Neural cell (in vitro differentiated cells): ENCODE measurements at regions not wholly inside any gene's neighbourhood (a gene's known extent, or its start where the extent isn't known, plus 50 kb on each side); places are given as distances from the start of the nearest gene placed in this dataset.

Experiments
- H2AFZ ChIP-seq: fragments of 200-600, 300-800 bp; sonication (generic), shearing (Covaris generic); 2 replicates; pipeline ENCODE4 v1.6.0; 2014; ENCODE audit warnings: low read depth, mild to moderate bottlenecking, antibody characterized with exemption, low read length, moderate library complexity
- H3F3A ChIP-seq: fragments of 200-600 bp; shearing (Covaris generic); 2 replicates; pipeline ENCODE4 v1.6.1; 2016; ENCODE audit warnings: mild to moderate bottlenecking, moderate library complexity, mixed read lengths, antibody characterized with exemption, low read length; ENCODE audit not compliant: insufficient read depth, poor library complexity, severe bottlenecking
- H3K27ac ChIP-seq: fragments of 200-600, 300-800 bp; sonication (generic), shearing (Covaris generic); 2 replicates; pipeline ENCODE4 v1.5.1; 2014; ENCODE audit warnings: mild to moderate bottlenecking, low read length, moderate library complexity
- H3K27me3 ChIP-seq: fragments of 300-800, 200-600 bp; sonication (generic), shearing (Covaris generic); 2 replicates; pipeline ENCODE4 v1.6.0; 2014; ENCODE audit warnings: mild to moderate bottlenecking, low read depth, low read length, moderate library complexity; ENCODE audit not compliant: insufficient read depth
- H3K36me3 ChIP-seq: fragments of 300-800, 200-600 bp; sonication (generic), shearing (Covaris generic); 2 replicates; pipeline ENCODE4 v1.5.1; 2014; ENCODE audit warnings: mild to moderate bottlenecking, antibody characterized with exemption, low read length, moderate library complexity; ENCODE audit not compliant: insufficient read depth
- H3K4me2 ChIP-seq: fragments of 300-800, 200-600 bp; sonication (generic), shearing (Covaris generic); 2 replicates; pipeline ENCODE4 v1.6.0; 2014; ENCODE audit warnings: mild to moderate bottlenecking, low read length
- H3K4me3 ChIP-seq: fragments of 300-800, 200-600 bp; sonication (generic), shearing (Covaris generic); 2 replicates; pipeline ENCODE4 v1.5.1; 2014; ENCODE audit warnings: mild to moderate bottlenecking, low read length, moderate library complexity
- H3K79me2 ChIP-seq: fragments of 200-600 bp; shearing (Covaris generic); replicated peaks from 2 replicates; pipeline ENCODE4 v1.6.0; 2014; ENCODE audit warnings: mild to moderate bottlenecking, low read length, moderate library complexity; ENCODE audit not compliant: insufficient read depth
- H3K9ac ChIP-seq: fragments of 300-800, 200-600 bp; sonication (generic), shearing (Covaris generic); 2 replicates; pipeline ENCODE4 v1.6.1; 2016; ENCODE audit warnings: mild to moderate bottlenecking, low read length, mixed read lengths
- H3K9me2 ChIP-seq: fragments of 200-600 bp; shearing (Covaris generic); 2 replicates; pipeline ENCODE4 v1.6.1; 2016; ENCODE audit warnings: mild to moderate bottlenecking, low read length, mixed read lengths; ENCODE audit not compliant: insufficient read depth
- H3K9me3 ChIP-seq: fragments of 200-600, 300-800 bp; sonication (generic), shearing (Covaris generic); 2 replicates; pipeline ENCODE4 v1.6.1; 2016; ENCODE audit warnings: mild to moderate bottlenecking, mixed run types, low read length, moderate library complexity, mixed read lengths
- H4K20me1 ChIP-seq: fragments of 200-600 bp; shearing (Covaris generic); 2 replicates; pipeline ENCODE4 v1.6.1; 2016; ENCODE audit warnings: mild to moderate bottlenecking, mixed run types; ENCODE audit not compliant: insufficient read depth
- EP300 ChIP-seq: fragments of 450-650 bp; conservative IDR thresholded peaks from 2 replicates; pipeline ENCODE4 v1.6.1; 2014; ENCODE audit warnings: antibody characterized with exemption, mild to moderate bottlenecking, moderate library complexity; ENCODE audit not compliant: poor library complexity, severe bottlenecking
- EZH2 ChIP-seq: fragments of 200-600, 300-800 bp; shearing (Covaris generic), sonication (generic); IDR thresholded peaks from 2 replicates; pipeline ENCODE4 v1.6.1; 2014; ENCODE audit warnings: antibody characterized with exemption, low read length, borderline replicate concordance, mild to moderate bottlenecking; ENCODE audit not compliant: insufficient read depth, poor library complexity, severe bottlenecking
- MXI1 ChIP-seq: fragments of 450-650 bp; conservative IDR thresholded peaks from 2 replicates; pipeline ENCODE4 v1.6.1; 2014; ENCODE audit warnings: antibody characterized with exemption, mild to moderate bottlenecking; ENCODE audit not compliant: poor library complexity, severe bottlenecking
- POLR2AphosphoS5 ChIP-seq: IDR thresholded peaks from 2 replicates; pipeline ENCODE4 v1.6.1; 2012
- RAD21 ChIP-seq: fragments of 450-650 bp; conservative IDR thresholded peaks from 2 replicates; pipeline ENCODE4 v1.6.1; 2014; ENCODE audit warnings: antibody characterized with exemption, mild to moderate bottlenecking, moderate library complexity
- SMC3 ChIP-seq: fragments of 450-650 bp; conservative IDR thresholded peaks from 2 replicates; pipeline ENCODE4 v1.6.1; 2014; ENCODE audit warnings: antibody characterized with exemption, mild to moderate bottlenecking, moderate library complexity; ENCODE audit not compliant: poor library complexity
- TAF1 ChIP-seq: IDR thresholded peaks from 2 replicates; pipeline ENCODE4 v1.6.1; 2012; ENCODE audit warnings: low read depth
- TF ChIP-seq, protein P1 (sequence below): fragments of 450-650 bp; IDR thresholded peaks from 2 replicates; pipeline ENCODE4 v1.5.1; 2014; ENCODE audit warnings: antibody characterized with exemption, mild to moderate bottlenecking, moderate library complexity; ENCODE audit not compliant: poor library complexity, severe bottlenecking
- TF ChIP-seq, protein P2 (sequence below): IDR thresholded peaks from 2 replicates; pipeline ENCODE4 v1.6.1; 2012; ENCODE audit warnings: borderline replicate concordance

DNA sequence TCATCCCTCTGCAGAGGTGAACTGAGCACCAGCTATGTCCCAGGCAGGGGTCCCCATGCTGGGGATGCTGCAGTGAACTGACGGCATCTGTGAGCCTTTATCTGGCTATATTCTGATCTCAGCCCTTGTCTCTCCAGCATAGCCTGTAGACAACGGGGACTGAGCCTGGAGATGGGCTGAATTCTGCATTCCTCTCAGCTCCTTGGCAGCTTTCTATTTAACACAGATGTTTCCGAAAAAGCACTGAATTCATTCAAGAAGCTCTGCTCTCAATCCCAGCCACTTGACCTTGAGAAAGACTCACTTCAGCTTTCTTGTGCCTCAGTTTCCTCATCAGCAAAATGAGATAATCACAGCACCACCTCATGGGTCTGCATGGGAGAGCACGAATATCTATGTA is 204.4 kb upstream of the PMEPA1 start:
- no peaks in the 10 kb centered on the region for H3K9me2 ChIP-seq
- H3K36me3 ChIP-seq: no peaks in the 10 kb centered on the region
- H3K9me3 ChIP-seq: no peaks in the 10 kb centered on the region
- no peaks in the 10 kb centered on the region for H4K20me1 ChIP-seq
- no peak overlapping the region for H2AFZ ChIP-seq
- no peaks in the 10 kb centered on the region for H3F3A ChIP-seq
- no peaks in the 10 kb centered on the region for H3K79me2 ChIP-seq
- no peak overlapping the region for H3K4me3 ChIP-seq
- no peaks in the 10 kb centered on the region for H3K27me3 ChIP-seq
- TF ChIP-seq, protein P1, sequence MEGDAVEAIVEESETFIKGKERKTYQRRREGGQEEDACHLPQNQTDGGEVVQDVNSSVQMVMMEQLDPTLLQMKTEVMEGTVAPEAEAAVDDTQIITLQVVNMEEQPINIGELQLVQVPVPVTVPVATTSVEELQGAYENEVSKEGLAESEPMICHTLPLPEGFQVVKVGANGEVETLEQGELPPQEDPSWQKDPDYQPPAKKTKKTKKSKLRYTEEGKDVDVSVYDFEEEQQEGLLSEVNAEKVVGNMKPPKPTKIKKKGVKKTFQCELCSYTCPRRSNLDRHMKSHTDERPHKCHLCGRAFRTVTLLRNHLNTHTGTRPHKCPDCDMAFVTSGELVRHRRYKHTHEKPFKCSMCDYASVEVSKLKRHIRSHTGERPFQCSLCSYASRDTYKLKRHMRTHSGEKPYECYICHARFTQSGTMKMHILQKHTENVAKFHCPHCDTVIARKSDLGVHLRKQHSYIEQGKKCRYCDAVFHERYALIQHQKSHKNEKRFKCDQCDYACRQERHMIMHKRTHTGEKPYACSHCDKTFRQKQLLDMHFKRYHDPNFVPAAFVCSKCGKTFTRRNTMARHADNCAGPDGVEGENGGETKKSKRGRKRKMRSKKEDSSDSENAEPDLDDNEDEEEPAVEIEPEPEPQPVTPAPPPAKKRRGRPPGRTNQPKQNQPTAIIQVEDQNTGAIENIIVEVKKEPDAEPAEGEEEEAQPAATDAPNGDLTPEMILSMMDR: no peak
- TF ChIP-seq EZH2 (no peak), MXI1 (no peak), SMC3 (no peak), POLR2AphosphoS5 (no peak), RAD21 (no peak), EP300 (no peak), TAF1 (no peak)
- TF ChIP-seq, protein P2, sequence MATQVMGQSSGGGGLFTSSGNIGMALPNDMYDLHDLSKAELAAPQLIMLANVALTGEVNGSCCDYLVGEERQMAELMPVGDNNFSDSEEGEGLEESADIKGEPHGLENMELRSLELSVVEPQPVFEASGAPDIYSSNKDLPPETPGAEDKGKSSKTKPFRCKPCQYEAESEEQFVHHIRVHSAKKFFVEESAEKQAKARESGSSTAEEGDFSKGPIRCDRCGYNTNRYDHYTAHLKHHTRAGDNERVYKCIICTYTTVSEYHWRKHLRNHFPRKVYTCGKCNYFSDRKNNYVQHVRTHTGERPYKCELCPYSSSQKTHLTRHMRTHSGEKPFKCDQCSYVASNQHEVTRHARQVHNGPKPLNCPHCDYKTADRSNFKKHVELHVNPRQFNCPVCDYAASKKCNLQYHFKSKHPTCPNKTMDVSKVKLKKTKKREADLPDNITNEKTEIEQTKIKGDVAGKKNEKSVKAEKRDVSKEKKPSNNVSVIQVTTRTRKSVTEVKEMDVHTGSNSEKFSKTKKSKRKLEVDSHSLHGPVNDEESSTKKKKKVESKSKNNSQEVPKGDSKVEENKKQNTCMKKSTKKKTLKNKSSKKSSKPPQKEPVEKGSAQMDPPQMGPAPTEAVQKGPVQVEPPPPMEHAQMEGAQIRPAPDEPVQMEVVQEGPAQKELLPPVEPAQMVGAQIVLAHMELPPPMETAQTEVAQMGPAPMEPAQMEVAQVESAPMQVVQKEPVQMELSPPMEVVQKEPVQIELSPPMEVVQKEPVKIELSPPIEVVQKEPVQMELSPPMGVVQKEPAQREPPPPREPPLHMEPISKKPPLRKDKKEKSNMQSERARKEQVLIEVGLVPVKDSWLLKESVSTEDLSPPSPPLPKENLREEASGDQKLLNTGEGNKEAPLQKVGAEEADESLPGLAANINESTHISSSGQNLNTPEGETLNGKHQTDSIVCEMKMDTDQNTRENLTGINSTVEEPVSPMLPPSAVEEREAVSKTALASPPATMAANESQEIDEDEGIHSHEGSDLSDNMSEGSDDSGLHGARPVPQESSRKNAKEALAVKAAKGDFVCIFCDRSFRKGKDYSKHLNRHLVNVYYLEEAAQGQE: no peak
- no peak overlapping the region for H3K27ac ChIP-seq
- no peak overlapping the region for H3K4me2 ChIP-seq
- no peak overlapping the region for H3K9ac ChIP-seq

DNA sequence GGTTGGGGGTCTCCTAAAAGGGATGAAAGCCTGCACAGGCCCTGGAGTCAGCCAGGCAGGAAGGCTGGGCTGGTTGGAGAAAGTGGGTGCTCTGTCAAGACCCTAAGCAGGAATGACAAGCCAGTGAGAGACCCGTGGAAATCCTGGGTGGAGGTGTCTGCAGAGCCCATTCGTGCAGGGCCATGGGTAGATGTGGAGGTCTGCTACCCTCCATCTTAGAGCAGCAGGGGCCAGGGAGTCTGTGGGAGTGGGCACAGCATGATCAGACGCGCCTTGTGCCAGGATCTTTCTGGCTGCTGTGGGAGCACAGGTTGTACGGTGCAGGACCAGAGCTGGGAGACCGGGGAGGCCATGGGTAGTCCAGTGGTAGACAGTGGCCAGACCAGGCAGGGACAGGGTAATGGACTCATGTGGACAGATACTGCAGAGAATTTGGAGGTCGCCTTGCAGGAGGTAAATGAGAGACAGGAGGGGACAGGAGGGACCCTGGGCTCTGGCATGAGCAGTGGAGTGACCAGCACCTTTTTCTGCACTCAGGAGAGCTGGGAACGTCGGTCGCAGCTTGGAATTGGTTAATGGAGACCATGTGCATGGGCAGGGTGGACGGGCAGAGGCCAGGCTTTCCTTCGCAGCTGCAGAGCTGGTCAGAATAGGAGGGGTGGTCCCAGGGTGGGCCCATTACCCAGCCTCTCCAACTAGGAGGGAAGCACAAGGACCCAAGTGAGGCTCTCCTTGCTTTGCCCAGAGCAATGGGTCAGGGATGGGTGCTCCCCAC is 203.5 kb upstream of the PMEPA1 start:
- no peaks in the 10 kb centered on the region for H3F3A ChIP-seq
- H3K9ac ChIP-seq: no peak overlapping the region
- no peak overlapping the region for H2AFZ ChIP-seq
- no peaks in the 10 kb centered on the region for H3K36me3 ChIP-seq
- H3K4me2 ChIP-seq: no peak overlapping the region
- H3K9me2 ChIP-seq: no peaks in the 10 kb centered on the region
- H4K20me1 ChIP-seq: no peaks in the 10 kb centered on the region
- H3K4me3 ChIP-seq: no peak overlapping the region
- no peaks in the 10 kb centered on the region for H3K79me2 ChIP-seq
- no peak overlapping the region for H3K27ac ChIP-seq
- no peaks in the 10 kb centered on the region for H3K9me3 ChIP-seq
- no peaks in the 10 kb centered on the region for H3K27me3 ChIP-seq
- TF ChIP-seq, protein P2: no peak
- no peak for TF ChIP-seq EZH2
- TF ChIP-seq EP300: no peak
- no peak for TF ChIP-seq RAD21
- no peak for TF ChIP-seq MXI1
- no peak for TF ChIP-seq TAF1
- no peak for TF ChIP-seq SMC3
- TF ChIP-seq POLR2AphosphoS5: no peak
- TF ChIP-seq, protein P1: no peak
